C4-2B (cell line): ENCODE measurements at regions not wholly inside any gene's neighbourhood (a gene's known extent, or its start where the extent isn't known, plus 50 kb on each side); places are given as distances from the start of the nearest gene placed in this dataset.

Experiments used
- CTCF ChIP-seq: fragments of 450-650 bp; conservative IDR thresholded peaks from 2 replicates; pipeline ENCODE4 v1.5.1; 2017; ENCODE audit warnings: mild to moderate bottlenecking
- ZFX ChIP-seq: fragments of 450-650 bp; IDR thresholded peaks from 2 replicates; pipeline ENCODE4 v1.6.1; 2017

GRCh38 chr5:114565871-114566270 is 204.0 kb downstream of the KCNN2 start:
- TF ChIP-seq CTCF (no peak), ZFX (no peak)
